HFF-Myc (cell line): ENCODE measurements at regions not wholly inside any gene's neighbourhood (a gene's known extent, or its start where the extent isn't known, plus 50 kb on each side); places are given as distances from the start of the nearest gene placed in this dataset.

ENCODE experiments used
- DNase-seq: peaks from one replicate; pipeline ENCODE4 v3.0.0-alpha.2; 2011; ENCODE audit warnings: low read depth; ENCODE audit errors: extremely low read depth
- H3K4me3 ChIP-seq: replicated peaks from 2 replicates; pipeline ENCODE4 v1.5.1; 2011; ENCODE audit warnings: low read depth, mild to moderate bottlenecking, control low read depth, low read length
- TF ChIP-seq, protein P1 (sequence below): IDR thresholded peaks from 2 replicates; pipeline ENCODE4 v1.5.1; 2012; ENCODE audit warnings: mild to moderate bottlenecking, low read depth, low read length, control low read depth; ENCODE audit errors: missing control alignments

GRCh38 chr6:142009647-142010046 is 123.1 kb upstream of the GJE1 start:
- DNase-seq, result peak; percentile 57
- TF ChIP-seq, protein P1, sequence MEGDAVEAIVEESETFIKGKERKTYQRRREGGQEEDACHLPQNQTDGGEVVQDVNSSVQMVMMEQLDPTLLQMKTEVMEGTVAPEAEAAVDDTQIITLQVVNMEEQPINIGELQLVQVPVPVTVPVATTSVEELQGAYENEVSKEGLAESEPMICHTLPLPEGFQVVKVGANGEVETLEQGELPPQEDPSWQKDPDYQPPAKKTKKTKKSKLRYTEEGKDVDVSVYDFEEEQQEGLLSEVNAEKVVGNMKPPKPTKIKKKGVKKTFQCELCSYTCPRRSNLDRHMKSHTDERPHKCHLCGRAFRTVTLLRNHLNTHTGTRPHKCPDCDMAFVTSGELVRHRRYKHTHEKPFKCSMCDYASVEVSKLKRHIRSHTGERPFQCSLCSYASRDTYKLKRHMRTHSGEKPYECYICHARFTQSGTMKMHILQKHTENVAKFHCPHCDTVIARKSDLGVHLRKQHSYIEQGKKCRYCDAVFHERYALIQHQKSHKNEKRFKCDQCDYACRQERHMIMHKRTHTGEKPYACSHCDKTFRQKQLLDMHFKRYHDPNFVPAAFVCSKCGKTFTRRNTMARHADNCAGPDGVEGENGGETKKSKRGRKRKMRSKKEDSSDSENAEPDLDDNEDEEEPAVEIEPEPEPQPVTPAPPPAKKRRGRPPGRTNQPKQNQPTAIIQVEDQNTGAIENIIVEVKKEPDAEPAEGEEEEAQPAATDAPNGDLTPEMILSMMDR, result no peak

GRCh38 chr6:142008781-142009180 is 123.9 kb upstream of the GJE1 start:
- no peak overlapping the region for H3K4me3 ChIP-seq
- no peak for DNase-seq
- TF ChIP-seq, protein P1, result no peak

More at GRCh38 chr6:142009647-142010046, 123.1 kb upstream of the GJE1 start:
- no peak overlapping the region for H3K4me3 ChIP-seq

DNA sequence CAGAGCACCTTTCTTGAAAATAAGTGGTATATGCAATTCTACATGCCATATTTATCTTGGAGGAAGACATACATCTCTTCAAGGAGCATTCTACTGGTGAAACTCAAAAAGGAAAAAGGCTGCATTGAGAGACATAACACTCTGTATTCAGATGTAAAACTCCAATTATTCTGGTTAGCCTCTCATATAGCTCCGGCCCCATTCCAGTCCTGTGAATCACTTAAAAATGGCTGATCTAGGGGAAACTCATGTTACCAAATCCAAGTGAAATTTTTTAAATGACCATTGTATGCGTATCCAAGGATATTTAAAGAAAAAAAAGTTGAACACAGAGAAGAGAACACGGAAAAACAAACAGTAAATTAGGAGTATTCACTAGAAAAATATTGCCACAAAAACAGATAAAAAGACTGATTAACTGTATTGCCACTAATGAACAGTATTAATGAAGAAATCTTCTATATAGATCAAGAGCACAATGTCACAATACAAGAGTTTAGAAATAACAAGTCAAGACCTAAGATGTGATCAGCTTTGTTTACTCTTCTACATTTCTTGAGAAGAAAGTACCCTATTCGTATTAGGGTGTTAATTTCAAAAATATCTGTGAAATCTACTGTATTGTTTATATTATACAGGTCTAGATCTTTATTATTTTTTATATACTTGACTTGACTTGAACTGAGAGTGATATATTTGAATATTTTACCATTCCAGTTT is 124.5 kb upstream of the GJE1 start:
- no peak overlapping the region for H3K4me3 ChIP-seq
- no peak for DNase-seq
- TF ChIP-seq, protein P1, result no peak

DNA sequence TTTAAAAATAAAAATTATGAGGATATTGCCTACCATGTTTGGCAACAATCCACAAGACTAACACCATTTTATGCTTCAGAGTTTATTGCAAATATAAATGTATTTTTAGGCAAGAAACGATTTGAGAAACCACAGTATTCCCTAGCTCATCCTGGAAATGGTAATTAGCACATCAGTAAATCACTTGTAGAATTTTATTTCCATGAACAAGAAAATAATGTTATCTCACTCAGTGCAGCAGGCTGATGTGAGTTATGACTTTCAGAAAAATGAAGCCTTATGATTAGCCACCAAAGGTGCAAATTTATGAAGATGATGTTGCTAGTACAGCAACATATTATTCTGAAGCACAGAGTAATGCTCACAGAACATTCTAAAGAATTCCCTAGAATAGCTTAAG is 127.7 kb upstream of the GJE1 start:
- no peak for DNase-seq
- TF ChIP-seq, protein P1, result no peak
- H3K4me3 ChIP-seq, result no peak overlapping the region

DNA sequence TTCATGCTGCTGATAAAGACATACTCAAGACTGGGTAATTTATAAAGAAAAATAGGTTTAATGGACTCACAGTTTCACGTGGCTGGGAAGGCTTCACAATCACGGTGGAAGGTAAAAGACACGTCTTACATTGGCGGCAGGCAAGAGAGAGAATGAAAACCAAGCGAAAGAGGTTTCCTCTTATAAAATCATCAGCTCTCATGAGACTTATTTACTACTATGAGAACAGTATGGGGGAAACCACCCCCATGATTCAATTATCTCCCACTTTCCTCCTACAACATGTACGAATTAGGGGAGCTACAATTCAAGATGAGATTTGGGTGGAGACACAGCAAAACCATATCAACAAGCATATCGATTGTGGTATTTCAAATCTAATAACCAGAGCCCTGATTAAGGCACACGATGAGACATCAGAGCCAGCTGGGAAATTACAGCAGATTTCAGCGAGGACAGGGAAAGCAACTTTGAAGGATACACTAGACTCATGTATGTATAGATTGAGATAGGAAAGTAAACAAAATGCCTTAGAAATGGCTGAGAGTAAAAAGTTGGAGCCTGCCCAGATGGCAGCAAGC is 129.8 kb upstream of the GJE1 start:
- DNase-seq, result no peak
- H3K4me3 ChIP-seq, result no peak overlapping the region
- TF ChIP-seq, protein P1, result no peak

DNA sequence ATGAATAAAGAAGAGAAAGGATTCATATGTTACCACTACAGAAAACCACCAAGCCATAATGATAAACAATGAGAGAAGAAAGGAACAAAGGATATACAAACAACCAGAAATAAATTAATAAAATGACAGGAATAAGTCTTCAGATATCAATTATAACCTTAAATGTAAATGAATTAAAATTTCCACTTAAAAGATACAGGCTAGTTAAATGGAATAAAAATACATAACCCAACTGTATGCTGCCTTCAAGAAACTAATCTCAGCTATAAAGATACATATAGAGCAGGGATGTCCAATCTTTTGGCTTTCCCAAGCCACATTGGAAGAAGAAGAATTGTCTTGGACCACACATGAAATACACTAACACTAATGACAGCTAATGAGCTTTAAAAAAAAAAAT is 135.9 kb upstream of the GJE1 start:
- no peak overlapping the region for H3K4me3 ChIP-seq
- TF ChIP-seq, protein P1, result no peak
- DNase-seq, result no peak
